GM21529 (cell line): ENCODE measurements at regions not wholly inside any gene's neighbourhood (a gene's known extent, or its start where the extent isn't known, plus 50 kb on each side); places are given as distances from the start of the nearest gene placed in this dataset.

ENCODE experiments used
- ATAC-seq: cut with Tn5 transposase; IDR thresholded peaks from one replicate; pipeline ENCODE4 v1.9.1; 2021; ENCODE audit not compliant: unreplicated experiment

DNA sequence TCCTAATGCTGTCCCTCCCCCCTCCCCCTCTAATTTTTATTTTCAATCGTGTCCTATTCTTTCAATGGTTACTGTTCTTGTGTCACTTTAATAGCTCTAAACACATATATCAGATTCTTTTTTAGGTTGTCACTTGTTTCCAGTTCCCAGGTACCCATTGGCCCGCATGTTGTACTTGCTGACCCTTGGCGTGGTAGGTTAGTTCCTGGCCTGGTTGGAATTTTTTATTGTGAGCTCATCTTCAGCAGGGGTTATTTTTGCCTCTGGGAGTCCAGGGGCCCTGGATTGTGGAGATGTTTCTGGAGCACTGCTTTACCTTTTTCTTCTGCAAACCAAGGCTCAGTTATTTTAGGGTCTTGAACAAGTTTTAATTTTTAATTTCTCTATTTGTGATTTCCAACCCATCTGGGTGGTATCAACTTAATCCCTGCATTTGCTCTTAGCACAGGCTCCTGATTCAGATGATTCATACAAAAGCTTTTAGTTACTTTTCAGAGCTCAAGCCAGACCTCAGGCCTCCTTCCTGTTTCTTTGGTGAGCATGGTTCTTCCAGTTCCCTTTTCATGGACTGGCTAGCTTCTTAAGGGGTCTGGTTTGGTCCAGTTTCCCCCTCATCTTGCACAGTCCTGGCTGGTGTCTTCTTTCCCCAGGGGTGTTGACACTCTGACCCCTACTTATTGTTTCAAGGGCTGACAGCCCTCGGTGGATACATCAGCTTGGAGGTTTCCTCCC is 220.5 kb downstream of the TM9SF2 start:
- ATAC-seq, result no peak

DNA sequence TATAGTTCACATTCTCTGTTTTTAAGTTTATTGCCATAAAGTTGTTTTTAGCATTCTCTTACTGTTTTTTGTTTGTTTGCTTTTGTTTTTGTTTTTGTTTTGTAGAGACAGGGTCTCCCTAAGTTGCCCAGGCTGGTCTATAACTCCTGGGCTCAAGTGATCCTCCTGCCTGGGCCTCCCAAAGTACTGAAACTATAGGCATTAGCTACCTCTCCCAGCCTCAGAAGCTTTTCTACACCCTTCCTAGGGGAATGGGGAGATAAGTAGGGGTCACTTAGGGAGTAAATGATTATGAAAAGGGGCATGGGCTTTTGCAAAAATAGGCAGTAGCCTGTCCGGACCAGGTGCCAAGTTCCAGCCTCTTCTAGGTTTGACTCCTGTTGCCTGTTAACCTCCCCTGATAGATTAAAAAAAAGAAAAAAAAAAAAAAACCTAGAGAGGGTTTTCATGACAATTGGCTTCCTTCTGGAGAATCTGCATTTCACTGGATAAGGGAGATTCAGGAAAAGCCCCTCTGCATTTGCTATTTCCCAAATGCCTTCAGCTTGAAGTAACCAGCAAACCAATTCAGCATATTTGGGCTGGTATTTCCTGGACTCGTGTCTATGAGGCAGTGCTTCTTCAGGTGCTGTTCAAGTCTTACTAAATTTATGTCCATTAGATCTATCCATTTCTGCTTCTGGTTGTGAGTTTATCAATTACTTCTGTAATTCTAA is 216.8 kb downstream of the TM9SF2 start:
- no peak for ATAC-seq

DNA sequence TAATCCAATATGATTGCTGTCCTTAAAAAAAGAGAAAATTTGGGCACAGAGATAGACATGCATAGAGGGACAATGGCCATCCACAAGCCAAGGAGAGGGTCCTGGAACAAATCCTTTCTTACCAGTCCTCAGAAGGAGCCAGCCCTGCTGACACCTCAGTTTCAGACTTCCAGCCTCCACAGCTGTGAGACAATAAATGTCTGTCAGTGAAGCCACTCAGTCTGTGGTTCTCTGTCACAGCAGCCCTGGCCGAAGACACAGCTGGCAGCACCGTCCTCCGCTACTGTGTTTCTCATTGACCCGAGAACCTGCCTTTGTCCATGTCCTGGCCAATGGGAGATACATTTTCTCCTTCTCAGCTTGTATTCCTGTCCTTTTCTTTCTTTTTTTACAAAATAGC is 207.9 kb downstream of the TM9SF2 start:
- ATAC-seq, result no peak

DNA sequence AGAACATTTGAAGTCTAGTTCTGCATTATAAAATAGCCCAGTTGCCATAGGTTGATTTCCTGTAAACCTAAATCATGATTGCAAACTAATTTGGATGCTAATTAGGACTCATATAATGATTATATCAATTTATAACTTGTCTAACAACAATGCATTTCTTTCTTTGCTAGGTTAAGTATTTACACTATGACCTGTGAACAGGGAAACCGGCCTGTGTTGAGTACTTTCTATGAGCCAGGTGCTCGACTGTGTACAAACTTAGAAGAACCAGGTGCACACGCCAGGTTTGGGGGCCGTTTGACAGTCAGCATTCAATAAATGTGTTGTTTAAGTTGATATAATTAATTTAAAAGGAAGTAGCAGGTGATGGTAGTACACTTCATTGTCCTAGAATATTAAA is 203.1 kb downstream of the TM9SF2 start:
- no peak for ATAC-seq

DNA sequence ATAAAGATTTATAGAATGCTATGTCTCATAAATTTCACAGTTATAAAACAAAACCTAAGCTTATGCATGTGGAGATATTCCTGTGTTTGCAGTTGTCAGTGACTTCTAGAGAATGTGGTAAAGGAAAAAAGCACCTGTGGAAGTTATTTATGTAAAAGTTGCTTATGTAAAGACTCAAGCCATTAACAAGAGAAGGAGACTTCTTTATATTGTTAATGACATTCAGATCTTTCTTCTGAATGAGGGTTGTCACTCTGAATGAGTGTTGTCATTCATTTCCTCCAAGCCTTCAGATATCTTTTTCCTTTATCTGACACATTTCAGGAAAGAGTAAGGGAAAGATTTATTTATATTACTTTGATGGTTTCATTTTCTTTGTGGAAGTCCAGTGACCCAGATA is 202.6 kb downstream of the TM9SF2 start:
- ATAC-seq, result no peak

DNA sequence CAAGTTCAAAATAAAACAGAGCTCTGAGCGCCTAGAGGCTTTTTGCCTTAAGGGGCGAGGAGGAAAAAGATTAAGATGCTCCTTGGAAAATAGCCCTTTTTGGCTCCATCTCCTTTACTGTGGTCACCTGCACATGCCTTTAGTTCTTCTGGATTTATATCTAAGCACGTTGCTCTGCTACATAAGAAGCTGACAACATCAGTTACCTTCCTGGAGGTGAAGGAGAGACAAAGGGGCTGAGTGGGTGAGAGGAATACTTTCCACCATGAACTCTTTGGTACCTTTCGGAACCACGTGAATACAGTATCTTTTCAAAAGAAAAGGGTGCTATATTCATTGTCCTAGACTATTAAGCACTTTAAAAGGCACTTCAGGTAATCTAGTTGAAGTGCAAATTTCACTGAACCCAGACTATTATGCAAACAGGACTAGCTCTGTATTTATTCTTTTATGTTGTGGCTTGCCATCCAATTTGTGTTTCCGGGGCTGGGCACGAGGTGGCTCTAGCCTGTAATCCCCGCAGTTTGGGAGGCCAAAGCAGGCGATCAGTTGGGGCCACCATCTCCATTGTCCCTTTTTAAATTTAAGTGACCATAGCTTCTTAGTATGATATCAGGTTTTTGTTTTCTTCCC is 201.5 kb downstream of the TM9SF2 start:
- ATAC-seq, result no peak

DNA sequence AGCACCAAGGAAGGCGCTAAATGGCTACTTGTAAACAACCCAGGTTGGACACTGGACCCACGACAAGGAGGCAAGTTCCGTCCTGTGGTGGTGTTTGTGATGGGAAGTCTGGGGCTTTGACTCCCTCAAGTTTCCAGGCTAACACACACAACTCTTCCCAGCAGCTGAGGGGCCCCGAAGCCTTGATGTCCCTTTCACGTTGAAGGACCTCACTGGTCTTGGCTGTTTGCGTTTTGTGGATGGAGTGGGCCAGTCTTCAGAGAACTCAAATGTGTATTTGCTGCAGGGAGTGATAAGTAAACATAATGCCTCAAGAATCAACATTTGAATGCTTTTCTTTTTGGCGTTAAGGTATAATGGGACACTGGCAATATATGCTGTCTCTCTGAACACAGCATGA is 199.2 kb downstream of the TM9SF2 start:
- no peak for ATAC-seq

DNA sequence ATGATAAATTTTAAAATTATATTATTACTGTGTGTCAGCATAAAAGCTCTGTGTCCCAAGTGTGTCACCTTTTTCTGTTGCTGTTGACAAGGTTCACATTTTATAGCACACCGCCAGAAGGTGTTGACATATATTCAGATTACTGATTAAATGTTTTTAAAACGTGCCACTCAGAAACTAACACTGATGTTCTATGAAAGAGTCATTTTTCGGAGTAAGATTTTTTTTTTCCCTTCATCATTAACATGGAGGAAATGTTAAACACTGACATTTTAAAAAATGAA is 197.5 kb downstream of the TM9SF2 start:
- ATAC-seq, result no peak

DNA sequence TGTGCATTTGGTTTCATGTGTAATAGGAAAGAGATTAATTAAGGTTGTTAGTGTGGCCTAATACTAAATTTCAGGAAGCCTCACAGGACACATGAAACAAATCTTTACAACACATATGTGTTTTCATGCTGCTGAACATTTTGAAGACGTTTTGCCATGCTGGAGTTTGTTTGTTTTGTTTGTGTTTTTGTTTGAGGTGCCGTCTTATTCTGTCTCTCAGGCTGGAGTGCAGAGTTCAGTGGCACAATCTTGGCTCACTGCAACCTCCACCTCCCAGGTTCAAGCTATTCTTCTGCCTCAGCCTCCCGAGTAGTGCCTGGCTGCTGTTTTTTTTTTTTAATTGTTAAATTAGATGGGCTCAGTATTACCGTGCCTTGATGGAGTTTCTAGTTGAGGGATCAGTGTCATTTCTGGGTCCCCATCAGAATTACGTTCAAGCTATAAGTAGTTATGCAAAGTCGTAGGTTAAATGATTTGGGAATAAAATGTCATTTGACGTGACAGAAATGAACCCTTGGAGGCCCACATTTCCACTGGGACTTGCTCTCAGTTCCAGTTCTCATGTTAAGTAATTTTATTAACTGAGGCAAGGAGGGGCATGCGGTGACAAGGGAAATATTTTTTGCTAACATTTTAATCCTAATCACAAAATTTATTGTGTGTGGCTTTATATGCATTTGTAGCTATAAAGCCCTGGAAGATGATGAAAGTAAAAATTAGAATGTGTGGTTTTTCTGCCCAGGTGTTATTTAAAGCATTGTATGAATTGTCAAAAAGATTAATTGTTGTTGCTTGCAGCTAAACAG is 196.9 kb downstream of the TM9SF2 start:
- no peak for ATAC-seq

DNA sequence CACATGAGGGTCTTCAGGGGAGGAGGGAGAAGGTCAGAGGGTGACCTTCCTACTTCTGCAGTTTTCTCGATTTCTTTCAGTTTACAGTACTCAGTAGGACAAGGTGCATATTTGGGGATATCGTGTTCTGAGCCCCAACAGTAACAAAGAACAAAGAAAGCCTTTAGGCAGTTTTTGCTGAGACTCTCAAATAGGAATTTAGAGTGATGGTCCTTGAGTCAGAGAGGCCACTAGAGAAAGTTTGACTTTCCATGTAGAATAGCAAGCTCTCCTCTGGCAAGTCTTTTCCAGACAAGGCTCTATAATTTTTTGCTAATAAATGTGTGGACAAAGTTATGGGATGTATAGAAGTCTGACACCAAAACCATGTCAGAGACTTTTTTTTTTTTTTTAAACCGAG is 194.6 kb downstream of the TM9SF2 start:
- no peak for ATAC-seq

DNA sequence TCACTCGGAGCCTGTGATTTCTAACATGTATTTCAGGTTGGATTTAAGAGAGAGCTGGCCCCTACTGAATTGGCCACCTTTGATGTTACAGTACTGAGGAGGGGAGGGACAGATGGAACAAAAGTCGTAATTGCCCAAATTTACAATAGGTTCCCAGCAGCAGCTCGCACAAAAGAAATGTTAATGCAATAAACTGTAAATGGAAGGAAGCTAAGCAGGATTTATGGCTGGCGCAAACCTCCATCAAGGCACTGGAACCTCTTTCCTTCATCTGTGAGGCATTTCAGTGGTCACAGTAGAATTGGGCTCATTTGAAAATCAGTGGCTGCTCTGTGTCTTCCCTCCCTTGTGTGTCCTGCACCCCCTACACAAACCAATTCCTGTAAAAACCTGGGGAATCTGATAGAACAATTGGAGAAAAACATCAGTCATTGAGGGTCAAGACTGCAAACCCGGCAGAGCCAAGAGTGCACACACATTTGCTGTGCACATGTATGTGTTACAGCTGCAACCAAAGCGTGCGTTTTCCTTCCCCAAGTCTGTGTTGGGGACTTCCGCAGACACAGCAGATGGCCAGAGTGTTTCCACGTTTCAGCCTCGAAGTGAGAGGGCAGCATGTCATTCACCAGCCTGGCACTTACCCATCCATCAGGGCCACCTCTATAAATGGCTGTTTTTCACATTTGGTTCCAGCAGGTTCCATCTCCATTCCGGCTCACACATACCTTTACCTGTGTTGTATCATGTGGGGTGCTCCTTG is 192.8 kb downstream of the TM9SF2 start:
- ATAC-seq, result no peak

DNA sequence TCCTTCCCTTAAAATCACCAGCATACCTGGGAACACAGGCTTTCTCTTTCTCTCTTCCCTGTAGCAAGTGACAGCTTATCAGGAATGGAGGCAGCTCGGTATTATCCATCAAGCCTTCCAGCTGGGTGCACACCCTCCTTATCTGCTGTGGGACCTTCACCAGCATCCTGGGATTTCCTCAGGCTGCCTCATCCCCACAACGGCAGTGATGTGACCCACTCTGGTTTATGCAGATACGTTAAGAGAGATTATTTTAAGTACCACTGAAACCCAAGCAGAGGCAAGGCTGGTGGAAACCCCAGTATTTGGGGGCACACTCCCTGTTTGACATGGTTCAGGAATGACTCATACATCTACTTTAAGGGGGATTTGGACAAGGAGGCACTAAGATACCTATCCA is 192.1 kb downstream of the TM9SF2 start:
- no peak for ATAC-seq

DNA sequence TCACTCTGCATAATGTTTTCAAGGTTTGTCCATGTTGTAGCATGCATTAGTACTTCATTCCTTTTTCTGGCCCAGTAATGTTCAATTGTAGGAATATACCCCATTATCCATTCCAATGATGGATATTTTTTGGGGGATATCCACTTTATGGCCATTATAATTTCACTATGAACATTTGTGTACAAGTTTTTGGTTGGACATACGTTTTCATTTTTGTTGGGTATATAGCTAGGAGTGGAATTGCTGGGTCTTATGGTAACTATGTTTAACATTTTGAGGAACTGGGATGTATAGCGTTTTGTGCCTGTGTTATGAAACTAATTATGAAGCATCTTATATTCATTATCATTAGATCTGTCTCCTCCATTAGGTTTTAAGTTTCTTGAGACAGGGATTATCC is 191.6 kb downstream of the TM9SF2 start:
- ATAC-seq, result no peak

DNA sequence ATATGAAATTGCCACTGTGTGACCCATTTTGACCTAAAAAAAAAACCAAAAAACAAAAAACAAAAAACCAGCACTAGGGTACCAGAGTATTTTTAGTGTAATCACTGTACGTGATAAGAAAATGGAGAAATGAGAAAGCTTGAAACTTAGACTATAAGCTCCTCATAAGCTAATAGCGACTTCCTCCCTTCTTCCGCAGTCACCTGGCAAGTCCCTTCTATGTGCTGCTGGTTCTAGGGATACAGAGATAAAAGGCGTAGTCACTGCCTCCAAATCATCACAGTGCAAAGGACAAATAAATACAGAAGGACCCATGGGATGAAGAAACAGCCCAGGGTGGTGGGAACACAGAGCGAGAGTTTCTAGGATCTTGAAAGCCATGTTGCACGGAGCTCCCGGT is 190.3 kb downstream of the TM9SF2 start:
- ATAC-seq, result no peak

DNA sequence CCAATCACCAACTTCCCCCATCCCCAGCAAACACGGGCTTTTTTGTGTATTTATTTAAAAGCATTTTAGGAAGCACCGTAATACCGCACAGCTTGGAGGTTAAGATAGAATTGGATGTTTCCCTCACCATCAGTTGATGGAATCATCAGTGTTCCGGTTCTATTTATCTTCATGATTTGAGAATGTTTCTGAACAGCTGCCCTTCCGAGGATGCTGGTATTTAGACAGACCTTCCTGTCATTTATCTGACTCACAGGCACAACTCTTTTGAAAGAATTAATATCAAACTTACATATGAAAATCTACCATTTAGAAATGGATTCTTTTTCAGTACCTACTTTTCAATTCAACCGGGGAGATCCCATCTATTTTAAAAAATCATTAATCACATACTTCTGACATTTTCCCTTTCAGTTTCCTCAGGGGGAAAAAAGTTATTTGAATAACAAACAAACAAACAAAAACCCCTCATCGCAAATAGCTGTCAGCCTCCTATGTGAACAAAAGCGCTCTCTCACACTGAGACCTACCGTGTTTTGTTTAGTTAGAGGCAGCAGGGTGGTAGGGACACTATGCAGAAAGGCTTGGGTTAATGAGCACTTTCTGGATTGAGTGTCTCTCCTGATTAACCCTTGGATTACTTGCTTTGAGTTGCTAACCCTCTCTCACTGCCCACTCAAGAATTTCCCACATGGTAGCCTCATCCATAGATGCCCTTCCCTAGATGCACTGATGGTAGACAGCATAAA is 189.3 kb downstream of the TM9SF2 start:
- ATAC-seq, result no peak

DNA sequence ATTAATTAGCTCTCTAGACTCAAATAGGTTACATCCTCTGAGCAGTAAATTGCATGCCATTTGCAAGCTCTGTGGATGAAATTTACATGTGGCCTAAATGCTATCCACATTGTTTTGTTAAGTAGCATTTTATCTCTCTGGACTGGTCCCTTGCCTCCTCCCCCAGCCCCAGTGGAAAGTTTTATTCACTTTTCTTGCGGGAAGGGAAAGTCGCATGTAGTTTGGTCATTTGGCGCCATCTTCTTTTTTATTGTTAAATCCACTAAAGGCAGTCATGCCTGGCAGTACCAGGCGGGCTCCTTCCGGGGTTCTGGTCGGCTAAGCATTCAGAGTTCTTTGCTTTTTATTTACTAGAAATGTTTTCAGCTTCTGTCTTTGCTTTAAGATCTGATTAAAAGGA is 188.7 kb downstream of the TM9SF2 start:
- ATAC-seq, result no peak

DNA sequence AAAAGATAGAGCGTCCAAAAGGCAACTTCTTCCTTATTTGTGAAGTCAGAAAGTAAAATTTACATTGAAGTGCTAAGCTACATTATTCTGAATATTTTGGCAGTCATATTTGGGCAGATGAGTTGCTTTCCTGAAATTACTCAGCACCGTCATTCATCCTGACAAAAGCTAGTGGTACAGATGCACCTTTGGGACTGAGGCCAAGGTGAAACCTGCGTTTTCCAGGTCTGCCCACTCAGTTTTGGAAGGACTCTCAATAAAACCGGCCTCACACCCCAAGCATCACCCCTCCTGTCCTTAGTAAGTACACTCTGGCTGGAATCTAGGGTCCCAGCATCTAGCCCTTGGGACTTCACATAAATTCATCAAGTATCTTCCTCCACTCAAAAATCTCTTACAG is 187.5 kb downstream of the TM9SF2 start:
- no peak for ATAC-seq

DNA sequence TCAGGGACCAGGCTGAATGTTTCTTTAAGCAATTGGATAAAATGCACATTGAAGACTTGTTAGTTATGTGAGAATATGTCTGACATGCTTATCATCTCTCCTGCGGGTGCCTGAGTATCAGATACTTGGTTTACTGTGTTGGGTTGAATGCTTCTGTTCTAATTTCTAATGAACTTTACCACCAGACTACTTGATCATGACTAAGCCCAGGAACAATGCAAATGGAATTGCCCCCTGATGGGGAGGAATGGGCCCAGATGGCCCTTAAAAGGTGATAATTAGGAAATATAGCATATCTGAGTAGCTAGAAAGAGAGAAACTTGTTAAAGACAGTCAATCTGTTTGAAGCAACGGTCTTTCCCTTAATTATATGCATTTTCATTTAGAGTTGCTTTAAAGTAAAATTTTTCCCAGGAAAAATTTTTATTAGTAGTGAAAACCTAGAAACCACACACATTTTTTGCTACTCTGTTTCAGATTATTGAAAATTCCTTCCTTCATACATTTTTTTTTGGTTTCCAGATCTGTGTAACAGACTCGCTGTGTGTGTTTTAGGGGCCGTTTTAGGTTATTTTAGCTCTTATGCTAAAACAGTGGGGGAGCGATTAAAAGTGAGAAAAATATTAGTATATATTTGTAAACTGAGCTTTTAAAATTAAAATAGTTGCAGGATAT is 186.6 kb downstream of the TM9SF2 start:
- no peak for ATAC-seq

DNA sequence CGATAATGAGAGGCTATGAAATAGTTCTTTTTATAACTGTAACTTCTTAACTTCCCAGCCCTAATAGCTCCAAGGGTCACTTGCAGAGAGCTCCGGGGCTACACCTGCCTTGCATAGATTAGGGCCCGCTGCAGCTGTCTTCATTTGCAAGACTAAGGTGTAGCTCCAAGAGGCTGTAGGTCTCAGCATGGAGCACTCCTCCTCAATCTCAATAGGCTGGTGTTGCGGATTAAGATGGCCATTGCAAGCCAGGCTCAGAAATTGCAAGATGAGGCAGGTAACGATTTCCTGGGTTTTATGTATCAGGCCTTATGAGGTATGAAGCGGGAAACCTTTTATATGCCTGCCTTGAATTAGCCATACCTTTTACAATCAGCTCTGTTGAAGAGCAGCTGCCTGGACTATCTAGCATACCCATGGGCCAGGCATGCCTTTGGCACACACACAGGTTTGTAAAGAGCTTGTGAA is 185.7 kb downstream of the TM9SF2 start:
- ATAC-seq, result no peak

DNA sequence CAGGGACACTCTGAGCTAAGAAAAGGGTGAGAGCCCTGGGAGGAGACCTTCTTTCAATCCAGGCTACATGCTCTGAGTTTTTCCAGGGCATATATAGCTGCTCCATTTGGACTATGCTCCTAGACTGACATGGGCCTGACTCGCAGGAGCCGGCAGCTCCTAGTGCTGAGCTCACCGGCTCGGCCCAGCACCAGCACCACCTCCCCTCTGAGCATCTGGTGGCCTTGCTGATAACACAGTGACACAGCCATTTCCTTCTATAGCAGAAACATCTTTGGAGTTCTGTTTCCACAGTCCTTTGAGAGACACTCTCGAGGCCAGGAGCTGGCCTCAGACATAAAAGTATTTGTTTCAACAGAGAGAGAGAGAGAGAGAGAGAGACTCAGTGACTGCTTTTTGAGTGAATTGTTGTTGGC is 184.9 kb downstream of the TM9SF2 start:
- ATAC-seq, result no peak
